Glomerular visceral epithelial cell (primary cell): ENCODE measurements at regions not wholly inside any gene's neighbourhood (a gene's known extent, or its start where the extent isn't known, plus 50 kb on each side); places are given as distances from the start of the nearest gene placed in this dataset.
"Not testable (repeated sequence)": the region's sequence is repeated elsewhere in the genome, so short reads cannot be mapped to it uniquely, and the experiment has no call there.

Source experiments
- DNase-seq: peaks from one replicate; pipeline ENCODE4 v3.0.0-alpha.2; 2016; ENCODE audit errors: extremely low spot score

DNA sequence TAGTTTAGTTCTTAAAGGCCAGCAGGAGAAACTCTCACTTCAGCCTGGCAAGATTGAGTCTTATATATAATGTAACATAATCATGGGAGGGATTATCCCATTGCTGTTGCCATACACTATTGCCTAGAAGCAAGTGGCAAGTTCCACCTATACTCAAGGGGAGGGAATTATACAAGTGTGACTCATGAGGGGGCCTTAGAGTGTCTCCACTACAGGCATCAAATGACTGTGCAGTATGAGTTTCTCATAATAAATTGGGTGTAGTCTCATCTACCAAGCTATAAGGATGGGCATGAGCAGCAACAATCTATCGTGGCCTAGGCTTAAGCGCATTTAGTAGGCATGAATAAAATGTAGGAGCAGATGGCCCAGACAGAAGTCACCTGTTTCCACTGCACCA is 89.1 kb upstream of the C1GALT1C1 start:
- DNase-seq: no peak

DNA sequence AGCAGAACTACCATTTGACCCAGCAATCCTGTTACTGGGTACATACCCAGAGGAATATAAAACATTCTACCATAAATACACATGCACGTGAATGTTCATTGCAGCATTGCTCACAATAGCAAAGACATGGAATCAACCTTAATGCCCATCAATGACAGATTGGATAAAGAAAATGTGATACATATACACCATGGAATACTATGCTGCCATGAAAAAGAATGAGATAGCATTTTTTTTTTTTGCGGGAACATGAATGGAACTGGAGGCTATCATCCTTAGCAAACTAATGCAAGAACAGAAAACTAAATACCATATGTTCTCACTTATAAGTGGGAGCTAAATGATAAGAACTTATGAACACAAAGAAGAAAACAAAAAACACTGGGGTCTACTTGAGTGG is 72.5 kb upstream of the C1GALT1C1 start:
- not testable (repeated sequence) for DNase-seq

DNA sequence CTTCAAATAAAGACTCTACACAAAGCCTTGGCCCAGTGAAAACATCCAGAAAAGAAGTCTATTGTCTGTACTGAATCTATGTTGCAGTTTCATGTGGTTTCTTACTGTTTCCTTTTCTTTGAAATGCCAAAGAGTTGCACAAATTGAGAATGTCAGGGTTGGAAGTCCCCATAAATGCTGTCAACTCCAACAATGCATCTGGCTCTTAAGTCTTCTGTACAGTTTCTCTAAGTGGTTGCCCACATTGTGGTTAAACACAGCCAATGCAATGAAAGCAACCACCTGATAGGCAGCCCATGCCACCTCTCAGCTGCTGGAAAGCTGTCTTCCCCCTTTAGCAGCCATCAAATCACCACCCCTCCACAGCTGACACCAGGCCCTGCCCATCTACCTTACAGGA is 67.2 kb upstream of the C1GALT1C1 start:
- no peak for DNase-seq

DNA sequence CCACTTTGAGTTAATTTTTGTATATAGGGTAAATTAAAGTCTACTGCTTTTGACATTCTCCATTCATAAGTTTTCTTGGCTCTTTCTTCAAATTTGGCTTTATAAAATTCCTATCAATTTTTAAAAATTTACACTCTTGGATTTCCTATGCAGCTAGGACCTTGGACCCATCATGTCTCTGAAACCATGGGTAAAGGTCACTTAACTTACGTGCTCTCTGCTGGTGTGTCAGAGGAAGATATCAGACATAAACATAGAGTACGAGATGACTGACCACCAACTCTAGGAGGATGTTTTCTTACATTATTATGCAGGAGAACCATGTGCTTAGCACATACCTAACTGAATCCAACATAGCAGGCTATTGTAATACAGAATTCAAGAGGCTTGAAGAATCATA is 62.5 kb upstream of the C1GALT1C1 start:
- no peak for DNase-seq

DNA sequence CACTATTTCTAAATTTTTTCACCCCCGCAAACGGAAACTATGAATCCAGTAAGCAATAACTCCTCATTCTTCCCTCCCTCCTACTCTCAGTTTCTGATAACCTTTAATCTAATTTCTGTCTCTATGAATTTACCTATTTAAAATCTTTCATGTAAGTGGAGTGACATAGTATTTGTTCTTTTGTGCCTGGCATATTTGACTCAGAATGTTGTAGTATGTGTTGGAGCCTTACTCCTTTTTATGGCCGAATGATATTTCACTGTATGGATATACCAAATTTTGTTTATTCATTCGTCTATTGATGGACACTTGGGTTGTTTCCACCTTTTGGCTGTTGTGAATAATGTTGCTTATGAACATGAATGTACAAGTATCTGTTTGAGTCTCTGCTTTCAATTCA is 61.1 kb upstream of the C1GALT1C1 start:
- DNase-seq: no peak

DNA sequence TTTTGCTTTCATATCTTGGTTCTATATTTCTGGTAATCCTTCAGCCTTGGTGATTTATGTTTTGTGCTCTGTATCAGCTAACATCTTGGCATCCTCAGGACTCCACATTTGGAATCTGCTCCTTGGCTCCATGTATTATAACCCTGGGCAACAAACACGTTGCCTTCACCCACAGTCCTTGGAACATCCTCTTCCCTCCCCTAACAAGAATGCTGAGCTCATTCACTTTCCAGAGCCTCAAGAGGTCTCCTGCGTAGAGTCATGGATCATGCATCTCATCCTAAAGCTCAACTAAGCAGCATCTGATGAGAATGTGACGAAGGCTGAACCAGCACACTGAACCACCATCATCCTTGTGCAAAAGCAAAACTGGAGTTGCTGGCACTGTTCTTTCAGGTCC is 60.5 kb upstream of the C1GALT1C1 start:
- DNase-seq: no peak

DNA sequence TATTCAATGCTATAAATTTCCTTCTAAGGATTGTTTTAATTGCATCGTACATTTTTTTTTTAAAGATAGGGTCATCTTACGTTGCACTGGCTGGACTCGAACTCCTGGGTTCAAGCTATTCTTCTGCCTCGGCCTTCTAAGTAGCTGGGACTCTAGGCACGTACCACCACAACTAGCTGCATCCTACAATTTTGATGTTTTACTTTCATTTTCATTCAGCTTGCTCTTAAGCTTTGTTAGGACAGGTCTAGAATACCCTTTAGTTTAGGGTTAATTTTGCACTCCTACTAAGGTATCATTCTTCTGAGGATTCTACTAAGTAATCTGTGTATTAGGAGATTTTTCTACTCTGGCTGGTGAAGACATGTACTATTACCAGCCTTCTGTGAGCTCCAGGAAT is 50.2 kb upstream of the C1GALT1C1 start:
- no peak for DNase-seq
